ENCODE measurements at regions not wholly inside any gene's neighbourhood (a gene's known extent, or its start where the extent isn't known, plus 50 kb on each side); places are given as distances from the start of the nearest gene placed in this dataset.

DNA sequence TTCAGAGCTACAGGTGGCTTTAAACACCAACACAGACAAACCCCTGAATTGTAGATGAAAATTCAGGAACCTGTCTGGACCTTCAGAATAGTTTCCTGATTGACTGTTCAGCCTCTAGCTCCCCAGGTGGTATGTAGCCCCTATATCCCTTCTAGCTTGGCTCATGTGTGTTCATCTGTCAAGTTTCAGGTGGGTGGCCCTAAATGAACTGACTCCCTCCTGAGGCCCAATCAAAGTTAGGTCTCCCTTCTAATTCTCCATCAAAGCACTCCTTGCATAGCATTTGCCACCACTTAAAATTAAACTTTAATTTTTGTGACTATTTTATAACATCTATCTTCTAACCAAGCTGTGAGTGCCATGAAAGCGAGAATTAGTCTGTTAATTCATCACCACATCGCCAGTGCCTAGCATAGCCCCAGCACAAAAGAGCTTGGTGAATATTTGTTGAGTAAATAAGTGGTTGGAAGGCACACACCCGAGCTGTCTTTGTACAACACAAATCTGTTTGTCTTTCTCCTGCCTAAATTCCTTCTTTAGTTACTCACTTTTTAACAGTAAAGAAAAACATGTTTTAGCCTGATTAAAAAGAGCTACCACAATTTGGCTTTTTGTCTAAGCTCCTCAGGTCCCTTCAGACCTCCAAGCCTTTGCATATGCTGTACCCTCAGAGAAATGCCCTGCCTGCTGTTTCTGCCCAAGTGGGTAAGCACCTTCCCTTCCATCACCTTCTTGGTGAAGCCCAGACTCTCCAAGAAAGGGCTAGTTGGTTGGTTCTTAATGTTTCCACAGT, 138.1 kb upstream of the HMHB1 start:
- no peak overlapping the region for H3K4me3 ChIP-seq (ENCODE audit: insufficient read depth, low read depth, low read length)
- DNase-seq: no peak
- H3K27me3 ChIP-seq (ENCODE audit: control insufficient read depth, insufficient read depth, low read length): no peaks in the 10 kb centered on the region
- no peaks in the 10 kb centered on the region for H3K36me3 ChIP-seq (replicated peaks; ENCODE audit: control insufficient read depth, insufficient read depth, low read length)

GRCh38 chr5:143672806-143673205, 139.2 kb upstream of the HMHB1 start:
- Histone ChIP-seq H3K4me3 (ENCODE audit: insufficient read depth, low read depth, low read length) (no peak overlapping the region), H3K36me3 (replicated peaks; ENCODE audit: control insufficient read depth, insufficient read depth, low read length) (no peaks in the 10 kb centered on the region), H3K27me3 (ENCODE audit: control insufficient read depth, insufficient read depth, low read length) (no peaks in the 10 kb centered on the region)
- DNase-seq: no peak

- Histone ChIP-seq H3K4me3 (ENCODE audit: insufficient read depth, low read depth, low read length) (no peak overlapping the region), H3K27me3 (ENCODE audit: control insufficient read depth, insufficient read depth, low read length) (no peaks in the 10 kb centered on the region), H3K36me3 (replicated peaks; ENCODE audit: control insufficient read depth, insufficient read depth, low read length) (no peaks in the 10 kb centered on the region)
- no peak for DNase-seq
Observed at GRCh38 chr5:143671674-143672569, 140.0 kb upstream of the HMHB1 start.

DNA sequence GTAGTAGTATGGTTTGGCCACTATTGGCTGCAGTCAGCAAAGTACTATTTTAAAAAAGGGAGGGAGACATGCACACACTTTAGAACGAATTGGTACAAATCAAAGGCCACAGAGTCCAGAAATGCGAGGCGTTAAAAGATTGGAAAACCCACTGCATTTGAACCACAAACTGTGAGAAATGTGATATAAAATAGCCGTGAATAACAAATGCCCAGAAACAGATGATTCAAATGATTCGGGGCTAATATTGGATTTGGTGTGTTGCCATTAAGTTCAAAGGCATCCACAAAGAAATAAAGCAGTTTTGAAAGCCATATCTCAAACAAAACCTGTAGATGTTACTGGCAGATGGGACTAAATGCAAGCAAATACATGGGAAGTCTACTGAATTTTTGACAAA, 140.9 kb upstream of the HMHB1 start:
- Histone ChIP-seq H3K4me3 (ENCODE audit: insufficient read depth, low read depth, low read length) (no peak overlapping the region), H3K27me3 (ENCODE audit: control insufficient read depth, insufficient read depth, low read length) (no peaks in the 10 kb centered on the region), H3K36me3 (replicated peaks; ENCODE audit: control insufficient read depth, insufficient read depth, low read length) (no peaks in the 10 kb centered on the region)
- no peak for DNase-seq

- H3K4me3 ChIP-seq (ENCODE audit: insufficient read depth, low read depth, low read length): no peak overlapping the region
- DNase-seq: no peak
- H3K27me3 ChIP-seq (ENCODE audit: control insufficient read depth, insufficient read depth, low read length): no peaks in the 10 kb centered on the region
- no peaks in the 10 kb centered on the region for H3K36me3 ChIP-seq (replicated peaks; ENCODE audit: control insufficient read depth, insufficient read depth, low read length)
Observed at GRCh38 chr5:143665866-143666265, 146.1 kb upstream of the HMHB1 start.

GRCh38 chr5:143664623-143665022, 147.3 kb upstream of the HMHB1 start:
- Histone ChIP-seq H3K27me3 (ENCODE audit: control insufficient read depth, insufficient read depth, low read length) (no peaks in the 10 kb centered on the region), H3K36me3 (replicated peaks; ENCODE audit: control insufficient read depth, insufficient read depth, low read length) (no peaks in the 10 kb centered on the region), H3K4me3 (ENCODE audit: insufficient read depth, low read depth, low read length) (no peak overlapping the region)
- DNase-seq: no peak

DNA sequence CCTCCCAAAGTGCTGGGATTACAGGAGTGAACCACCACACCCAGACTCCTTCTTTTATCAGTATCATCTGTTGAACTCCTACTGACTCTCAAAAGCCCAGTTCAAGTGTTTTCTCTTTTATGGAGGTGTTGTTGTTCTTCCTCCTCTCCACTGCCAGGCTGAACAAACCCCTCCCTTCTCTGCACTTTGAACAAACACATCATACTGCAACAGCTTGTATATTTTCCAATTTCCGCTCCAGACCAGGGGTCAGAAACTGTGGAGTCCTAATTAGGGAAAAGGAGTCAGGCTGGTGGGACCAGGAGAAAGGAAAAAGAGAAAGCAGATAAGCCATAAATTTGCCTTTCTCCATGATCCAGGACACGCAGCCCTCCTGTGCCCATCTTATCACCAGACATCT, 148.1 kb upstream of the HMHB1 start:
- H3K36me3 ChIP-seq (replicated peaks; ENCODE audit: control insufficient read depth, insufficient read depth, low read length): no peaks in the 10 kb centered on the region
- no peak overlapping the region for H3K4me3 ChIP-seq (ENCODE audit: insufficient read depth, low read depth, low read length)
- DNase-seq: no peak
- no peaks in the 10 kb centered on the region for H3K27me3 ChIP-seq (ENCODE audit: control insufficient read depth, insufficient read depth, low read length)

- no peak for DNase-seq
Observed at GRCh38 chr5:143662020-143662419, 149.9 kb upstream of the HMHB1 start.

GRCh38 chr5:143660625-143661024, 151.3 kb upstream of the HMHB1 start:
- Histone ChIP-seq H3K4me3 (ENCODE audit: insufficient read depth, low read depth, low read length) (no peak overlapping the region), H3K27me3 (ENCODE audit: control insufficient read depth, insufficient read depth, low read length) (no peaks in the 10 kb centered on the region), H3K36me3 (replicated peaks; ENCODE audit: control insufficient read depth, insufficient read depth, low read length) (no peaks in the 10 kb centered on the region)
- DNase-seq: no peak

More at GRCh38 chr5:143662020-143662419, 149.9 kb upstream of the HMHB1 start:
- Histone ChIP-seq H3K4me3 (ENCODE audit: insufficient read depth, low read depth, low read length) (no peak overlapping the region), H3K27me3 (ENCODE audit: control insufficient read depth, insufficient read depth, low read length) (no peaks in the 10 kb centered on the region), H3K36me3 (replicated peaks; ENCODE audit: control insufficient read depth, insufficient read depth, low read length) (no peaks in the 10 kb centered on the region)

- H3K36me3 ChIP-seq (replicated peaks; ENCODE audit: control insufficient read depth, insufficient read depth, low read length): no peaks in the 10 kb centered on the region
- DNase-seq: no peak
- no peaks in the 10 kb centered on the region for H3K27me3 ChIP-seq (ENCODE audit: control insufficient read depth, insufficient read depth, low read length)
- H3K4me3 ChIP-seq (ENCODE audit: insufficient read depth, low read depth, low read length): no peak overlapping the region
Observed at GRCh38 chr5:143659599-143660238, 152.2 kb upstream of the HMHB1 start.

GRCh38 chr5:143658956-143659355, 153.0 kb upstream of the HMHB1 start:
- H3K27me3 ChIP-seq (ENCODE audit: control insufficient read depth, insufficient read depth, low read length): no peaks in the 10 kb centered on the region
- no peak overlapping the region for H3K4me3 ChIP-seq (ENCODE audit: insufficient read depth, low read depth, low read length)
- H3K36me3 ChIP-seq (replicated peaks; ENCODE audit: control insufficient read depth, insufficient read depth, low read length): no peaks in the 10 kb centered on the region
- DNase-seq: no peak

DNA sequence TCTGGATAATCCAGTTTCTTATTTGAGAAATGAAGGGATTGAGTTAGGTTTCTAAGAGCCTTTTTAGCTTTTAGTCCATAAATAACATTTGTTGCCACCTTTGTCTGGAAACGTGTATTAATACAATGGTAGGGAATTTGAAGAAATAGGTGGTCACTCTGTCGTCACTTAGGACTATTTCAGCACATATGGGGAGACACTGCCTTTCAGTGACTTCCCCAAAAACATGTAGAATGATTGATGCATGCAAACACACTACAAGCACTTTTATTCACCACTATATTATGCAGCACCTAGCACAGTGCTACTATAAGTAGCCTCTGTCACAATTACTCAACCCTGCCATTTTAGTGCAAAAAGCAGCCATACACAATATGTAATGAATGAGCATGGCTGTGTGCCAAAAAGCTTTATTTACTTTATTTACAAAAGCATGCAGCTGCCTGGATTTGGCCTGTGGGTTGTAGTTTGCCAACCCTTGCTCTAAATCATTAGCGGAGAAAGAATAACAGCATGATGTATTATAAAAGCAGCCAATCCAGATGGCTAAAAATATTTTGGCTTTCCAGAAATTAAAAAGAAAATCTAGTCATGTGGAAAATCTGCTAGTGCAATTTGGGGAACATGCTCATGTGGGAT, 154.2 kb upstream of the HMHB1 start:
- H3K27me3 ChIP-seq (ENCODE audit: control insufficient read depth, insufficient read depth, low read length): no peaks in the 10 kb centered on the region
- no peak for DNase-seq

DNA sequence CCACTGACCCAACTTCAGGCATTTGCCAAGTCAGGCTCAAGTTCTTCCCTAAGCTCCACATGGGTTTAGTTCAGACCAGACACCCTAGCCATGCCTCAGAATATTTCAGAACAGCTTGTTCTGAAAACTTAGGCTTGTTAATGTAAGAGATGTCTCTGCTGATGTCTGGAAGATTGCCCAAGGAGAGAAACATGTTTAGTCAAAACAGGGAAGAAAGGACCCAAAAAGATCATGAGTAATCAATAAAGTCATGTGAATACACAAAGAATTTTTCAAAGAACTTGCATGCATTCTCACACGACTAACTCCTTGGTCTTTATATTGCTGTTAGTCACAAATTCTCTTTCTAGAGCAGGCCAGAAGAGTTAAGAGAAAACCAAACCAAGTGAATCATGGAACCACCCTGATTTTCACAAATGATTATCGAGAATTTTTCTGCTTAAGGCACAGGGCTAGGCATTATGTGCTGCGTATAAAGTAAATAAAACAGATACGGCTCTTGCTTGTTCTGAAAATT, 158.1 kb upstream of the HMHB1 start:
- no peak for DNase-seq
- Histone ChIP-seq H3K27me3 (ENCODE audit: control insufficient read depth, insufficient read depth, low read length) (no peaks in the 10 kb centered on the region), H3K4me3 (ENCODE audit: insufficient read depth, low read depth, low read length) (no peak overlapping the region), H3K36me3 (replicated peaks; ENCODE audit: control insufficient read depth, insufficient read depth, low read length) (no peaks in the 10 kb centered on the region)

More for the DNA sequence above, 154.2 kb upstream of the HMHB1 start:
- no peaks in the 10 kb centered on the region for H3K36me3 ChIP-seq (replicated peaks; ENCODE audit: control insufficient read depth, insufficient read depth, low read length)
- no peak overlapping the region for H3K4me3 ChIP-seq (ENCODE audit: insufficient read depth, low read depth, low read length)

DNA sequence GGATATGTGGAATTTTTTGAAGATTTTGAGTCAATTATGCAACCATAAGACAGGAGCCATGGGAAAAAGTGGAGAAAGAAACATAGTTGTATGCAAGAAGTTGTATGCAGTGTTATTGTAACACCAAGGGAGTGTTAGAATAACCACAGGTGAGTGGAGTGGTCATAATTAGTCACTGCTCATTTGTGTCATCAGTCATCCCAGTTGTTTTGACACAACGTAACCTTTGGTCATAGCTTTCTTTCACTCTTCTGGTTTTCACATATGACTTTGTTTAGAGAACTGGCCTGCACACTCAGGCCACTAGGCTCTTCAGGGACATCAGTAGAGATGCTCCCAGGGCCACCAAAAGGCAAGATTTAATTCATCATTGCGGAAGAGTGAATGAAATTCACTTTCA, 158.7 kb upstream of the HMHB1 start:
- Histone ChIP-seq H3K27me3 (ENCODE audit: control insufficient read depth, insufficient read depth, low read length) (no peaks in the 10 kb centered on the region), H3K4me3 (ENCODE audit: insufficient read depth, low read depth, low read length) (no peak overlapping the region), H3K36me3 (replicated peaks; ENCODE audit: control insufficient read depth, insufficient read depth, low read length) (no peaks in the 10 kb centered on the region)
- DNase-seq: no peak

All from H7 (cell line).